ENCODE measurements at regions not wholly inside any gene's neighbourhood (a gene's known extent, or its start where the extent isn't known, plus 50 kb on each side); places are given as distances from the start of the nearest gene placed in this dataset.

GRCh38 chr11:97463891-97464290 is 1074.1 kb downstream of the JRKL start:
- TF ChIP-seq MAZ (CRISPR knock-in tag; conservative IDR thresholded peaks at IDR 0.05 in 1 of 2, IDR thresholded peaks at IDR 0.05 in 1 of 2) (no peak), STAT5B (CRISPR knock-in tag; IDR thresholded peaks at IDR 0.05) (no peak), MXI1 (IDR thresholded peaks at IDR 0.05; ENCODE audit: low read depth, low read length) (no peak), GABPA (tag; conservative IDR thresholded peaks at IDR 0.05; ENCODE audit: low read depth) (no peak), PREB (CRISPR knock-in tag; IDR thresholded peaks at IDR 0.05) (no peak), ETV6 (IDR thresholded peaks at IDR 0.05; ENCODE audit: borderline replicate concordance in 1 of 2, low read depth in 2 of 2, low read length in 1 of 2) (no peak), ETV6 (CRISPR knock-in tag; IDR thresholded peaks at IDR 0.05; ENCODE audit: borderline replicate concordance) (no peak), ZZZ3 (IDR thresholded peaks at IDR 0.05) (no peak), CTCF (IDR thresholded peaks at IDR 0.05 in 2 of 3, conservative IDR thresholded peaks at IDR 0.05 in 1 of 3; ENCODE audit: insufficient read depth in 2 of 3, low read depth in 1 of 3, low read length in 3 of 3) (no peak)

All from K562 (cell line).